ENCODE measurements at regions not wholly inside any gene's neighbourhood (a gene's known extent, or its start where the extent isn't known, plus 50 kb on each side); places are given as distances from the start of the nearest gene placed in this dataset.

DNA sequence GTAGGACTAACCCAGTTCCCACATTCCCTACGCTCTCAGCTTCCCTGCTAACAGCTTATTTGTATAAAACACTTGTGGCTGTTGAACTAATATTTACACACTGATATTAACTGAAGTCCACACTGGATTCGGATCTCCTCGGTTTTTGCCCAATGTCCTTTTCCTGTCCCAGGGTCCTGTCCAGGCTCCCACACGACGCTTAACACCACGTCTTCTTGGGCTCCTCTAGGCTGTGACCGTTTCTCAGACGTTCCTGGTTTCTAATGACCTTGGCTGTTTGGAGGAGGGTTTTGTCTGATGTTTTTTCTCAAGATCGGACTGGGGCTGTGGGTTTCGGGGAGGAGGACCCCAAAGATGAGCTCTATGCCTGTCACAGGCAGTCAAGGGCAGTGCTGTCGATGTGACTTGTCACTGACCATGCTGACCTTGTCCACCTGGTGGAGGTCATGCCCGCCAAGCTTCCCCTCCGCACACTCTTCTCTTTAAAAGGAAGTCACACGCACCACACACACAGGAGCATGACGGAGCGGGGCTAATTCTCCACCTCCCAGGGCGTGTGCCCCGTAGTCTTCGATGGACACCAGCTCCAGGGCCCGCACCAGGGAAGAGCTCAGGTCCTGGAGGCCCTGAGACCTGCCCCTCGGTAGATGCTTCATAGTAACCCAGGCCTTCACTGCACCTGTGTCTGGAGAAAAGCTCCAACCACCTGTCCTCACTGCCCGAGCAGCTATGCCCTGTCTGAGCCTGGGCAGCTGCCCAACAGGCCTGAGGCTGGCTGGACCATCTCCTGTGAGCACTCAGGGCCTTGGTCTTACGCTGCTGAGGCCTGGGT, 72.0 kb downstream of the TTLL2 start:
- 42% methylated on average over 23 of the region's 23 CpGs for WGBS (ENCODE audit: low lambda C conversion rate)
- no peaks in the 10 kb centered on the region for H3K36me3 ChIP-seq (replicated peaks in 1 of 2; ENCODE audit: control insufficient read depth in 1 of 2, insufficient read depth in 2 of 2, low read length in 2 of 2)
- no peak overlapping the region for H2AFZ ChIP-seq (ENCODE audit: low read length)
- peak overlapping the region in 2 of 3 experiments; percentile 11 to 61; a peak in 3 of 6 replicates for H3K4me3 ChIP-seq (replicated peaks in 1 of 3; ENCODE audit: insufficient read depth in 1 of 3, low read depth in 2 of 3, low read length in 3 of 3)
- DNase-seq (ENCODE audit: low spot score) = peak; percentile 81
- H4K20me1 ChIP-seq (ENCODE audit: insufficient read depth, low read length) = no peaks in the 10 kb centered on the region
- no peak overlapping the region for H3K9ac ChIP-seq (ENCODE audit: insufficient read depth, low read depth, low read length)
- BruUV-seq (replicated peaks) = no TSS peak
- CTCF ChIA-PET (ENCODE audit: low intra/inter-chr PET ratio, low total read pairs) = no interaction called here
- FAIRE-seq = peak; percentile 87
- intact Hi-C loops (cut with micrococcal nuclease; ENCODE audit: unreplicated experiment) = no loop called here
- H3K4me2 ChIP-seq (ENCODE audit: low read depth, low read length) = peak overlapping the region; percentile 76
- in situ Hi-C loops (cut with HindIII; ENCODE audit: extremely low pct_ligation_motif_present, low pct_unique_long_range_greater_than_20kb) = no loop called here
- H3K4me1 ChIP-seq (ENCODE audit: insufficient read depth, low read length) = peaks cover 72% of the 10 kb centered on the region
- H3K79me2 ChIP-seq (ENCODE audit: insufficient read depth, low read length) = no peaks in the 10 kb centered on the region
- H3K27ac ChIP-seq (ENCODE audit: extremely low read length, insufficient read depth, low read length) = peak overlapping the region; percentile 75
- peaks cover 1 to 24% of the 10 kb centered on the region in 2 experiments for H3K27me3 ChIP-seq (ENCODE audit: control insufficient read depth in 1 of 2, insufficient read depth in 2 of 2, low read length in 2 of 2)
- H3K9me3 ChIP-seq (ENCODE audit: low read length) = no peaks in the 10 kb centered on the region
- POLR2A ChIA-PET = interaction anchor here (1.0 to 2.9 kb wide), 4 partner anchors 24 to 106 kb away, joined by 3 to 13 read pairs (median 7); partner anchors contain the start of gene UNC93A
- ATAC-seq = peak; percentile 47
- TF ChIP-seq, protein P1, sequence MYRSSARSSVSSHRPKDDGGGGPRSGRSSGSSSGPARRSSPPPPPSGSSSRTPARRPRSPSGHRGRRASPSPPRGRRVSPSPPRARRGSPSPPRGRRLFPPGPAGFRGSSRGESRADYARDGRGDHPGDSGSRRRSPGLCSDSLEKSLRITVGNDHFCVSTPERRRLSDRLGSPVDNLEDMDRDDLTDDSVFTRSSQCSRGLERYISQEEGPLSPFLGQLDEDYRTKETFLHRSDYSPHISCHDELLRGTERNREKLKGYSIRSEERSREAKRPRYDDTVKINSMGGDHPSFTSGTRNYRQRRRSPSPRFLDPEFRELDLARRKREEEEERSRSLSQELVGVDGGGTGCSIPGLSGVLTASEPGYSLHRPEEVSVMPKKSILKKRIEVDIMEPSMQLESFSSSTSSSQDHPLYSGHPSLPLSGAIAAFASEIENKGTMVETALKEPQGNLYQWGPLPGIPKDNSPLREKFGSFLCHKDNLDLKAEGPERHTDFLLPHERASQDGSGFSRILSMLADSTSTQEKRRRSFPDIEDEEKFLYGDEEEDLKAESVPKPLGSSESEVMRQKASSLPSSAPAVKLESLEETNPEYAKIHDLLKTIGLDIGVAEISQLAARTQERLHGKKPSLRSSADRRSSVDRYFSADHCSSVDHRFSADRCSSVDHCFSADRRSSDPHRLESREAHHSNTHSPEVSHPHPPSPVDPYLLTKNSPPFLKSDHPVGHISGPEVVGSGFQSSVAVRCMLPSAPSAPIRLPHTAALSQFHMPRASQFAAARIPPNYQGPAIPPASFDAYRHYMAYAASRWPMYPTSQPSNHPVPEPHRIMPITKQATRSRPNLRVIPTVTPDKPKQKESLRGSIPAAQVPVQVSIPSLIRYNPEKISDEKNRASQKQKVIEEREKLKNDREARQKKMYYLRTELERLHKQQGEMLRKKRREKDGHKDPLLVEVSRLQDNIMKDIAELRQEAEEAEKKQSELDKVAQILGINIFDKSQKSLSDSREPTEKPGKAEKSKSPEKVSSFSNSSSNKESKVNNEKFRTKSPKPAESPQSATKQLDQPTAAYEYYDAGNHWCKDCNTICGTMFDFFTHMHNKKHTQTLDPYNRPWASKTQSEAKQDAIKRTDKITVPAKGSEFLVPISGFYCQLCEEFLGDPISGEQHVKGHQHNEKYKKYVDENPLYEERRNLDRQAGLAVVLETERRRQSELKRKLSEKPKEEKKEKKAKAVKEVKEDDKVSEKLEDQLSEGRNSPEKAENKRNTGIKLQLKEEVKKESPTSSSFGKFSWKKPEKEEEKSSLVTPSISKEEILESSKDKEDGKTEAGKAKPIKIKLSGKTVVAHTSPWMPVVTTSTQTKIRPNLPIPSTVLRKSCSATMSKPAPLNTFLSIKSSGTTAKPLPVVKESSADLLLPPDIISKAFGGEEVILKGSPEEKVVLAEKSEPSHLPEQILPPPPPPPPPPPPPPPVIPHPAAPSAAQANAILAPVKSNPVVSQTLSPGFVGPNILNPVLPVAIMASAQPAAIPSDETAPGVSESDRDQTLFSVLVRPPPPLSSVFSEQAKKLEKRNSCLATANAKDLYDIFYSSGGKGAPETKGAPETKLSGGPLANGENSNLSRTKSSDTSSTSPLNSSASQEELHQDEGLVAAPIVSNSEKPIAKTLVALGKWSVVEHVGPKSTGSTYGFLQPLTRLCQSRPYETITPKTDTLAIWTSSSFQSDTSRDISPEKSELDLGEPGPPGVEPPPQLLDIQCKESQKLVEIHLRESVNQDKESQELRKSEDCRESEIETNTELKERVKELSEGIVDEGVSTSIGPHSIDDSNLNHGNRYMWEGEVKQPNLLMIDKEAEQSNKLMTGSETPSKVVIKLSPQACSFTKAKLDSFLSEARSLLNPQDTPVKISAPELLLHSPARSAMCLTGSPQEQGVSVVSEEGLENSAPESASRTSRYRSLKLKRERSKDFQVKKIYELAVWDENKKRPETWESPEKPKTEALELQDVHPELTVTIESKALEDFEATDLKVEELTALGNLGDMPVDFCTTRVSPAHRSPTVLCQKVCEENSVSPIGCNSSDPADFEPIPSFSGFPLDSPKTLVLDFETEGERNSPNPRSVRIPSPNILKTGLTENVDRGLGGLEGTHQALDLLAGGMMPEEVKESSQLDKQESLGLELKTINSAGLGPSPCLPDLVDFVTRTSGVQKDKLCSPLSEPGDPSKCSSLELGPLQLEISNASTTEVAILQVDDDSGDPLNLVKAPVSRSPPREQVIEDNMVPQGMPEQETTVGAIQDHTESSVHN (CRISPR knock-in tag; IDR thresholded peaks at IDR 0.05) = no peak
- TF ChIP-seq MAZ (IDR thresholded peaks at IDR 0.05; ENCODE audit: borderline replicate concordance, low read depth, low read length) (no peak), MAZ (CRISPR knock-in tag; IDR thresholded peaks at IDR 0.05; ENCODE audit: low read depth) (no peak), ZNF768 (CRISPR knock-in tag; IDR thresholded peaks at IDR 0.05) (no peak), ZNF589 (CRISPR knock-in tag; conservative IDR thresholded peaks at IDR 0.05) (no peak), HMG20A (CRISPR knock-in tag; IDR thresholded peaks at IDR 0.05; ENCODE audit: borderline replicate concordance) (peak; percentile 74; the same call in 1 of the 2 replicates), ARNT (IDR thresholded peaks at IDR 0.05) (no peak)
- TF ChIP-seq, protein P2, sequence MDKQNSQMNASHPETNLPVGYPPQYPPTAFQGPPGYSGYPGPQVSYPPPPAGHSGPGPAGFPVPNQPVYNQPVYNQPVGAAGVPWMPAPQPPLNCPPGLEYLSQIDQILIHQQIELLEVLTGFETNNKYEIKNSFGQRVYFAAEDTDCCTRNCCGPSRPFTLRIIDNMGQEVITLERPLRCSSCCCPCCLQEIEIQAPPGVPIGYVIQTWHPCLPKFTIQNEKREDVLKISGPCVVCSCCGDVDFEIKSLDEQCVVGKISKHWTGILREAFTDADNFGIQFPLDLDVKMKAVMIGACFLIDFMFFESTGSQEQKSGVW (CRISPR knock-in tag; IDR thresholded peaks at IDR 0.05; ENCODE audit: borderline replicate concordance) = no peak
- TF ChIP-seq, protein P3, sequence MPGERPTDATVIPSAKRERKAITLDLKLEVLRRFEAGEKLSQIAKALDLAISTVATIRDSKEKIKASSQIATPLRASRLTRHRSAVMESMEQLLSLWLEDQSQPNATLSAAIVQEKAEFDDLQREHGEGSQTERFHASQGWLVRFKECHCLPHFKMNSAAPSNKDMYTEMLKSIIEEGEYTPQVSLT (CRISPR knock-in tag; IDR thresholded peaks at IDR 0.05; ENCODE audit: borderline replicate concordance, low read depth) = no peak
- TF ChIP-seq, protein P4, sequence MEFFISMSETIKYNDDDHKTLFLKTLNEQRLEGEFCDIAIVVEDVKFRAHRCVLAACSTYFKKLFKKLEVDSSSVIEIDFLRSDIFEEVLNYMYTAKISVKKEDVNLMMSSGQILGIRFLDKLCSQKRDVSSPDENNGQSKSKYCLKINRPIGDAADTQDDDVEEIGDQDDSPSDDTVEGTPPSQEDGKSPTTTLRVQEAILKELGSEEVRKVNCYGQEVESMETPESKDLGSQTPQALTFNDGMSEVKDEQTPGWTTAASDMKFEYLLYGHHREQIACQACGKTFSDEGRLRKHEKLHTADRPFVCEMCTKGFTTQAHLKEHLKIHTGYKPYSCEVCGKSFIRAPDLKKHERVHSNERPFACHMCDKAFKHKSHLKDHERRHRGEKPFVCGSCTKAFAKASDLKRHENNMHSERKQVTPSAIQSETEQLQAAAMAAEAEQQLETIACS (CRISPR knock-in tag; IDR thresholded peaks at IDR 0.05) = no peak
